ENCODE measurements at regions not wholly inside any gene's neighbourhood (a gene's known extent, or its start where the extent isn't known, plus 50 kb on each side); places are given as distances from the start of the nearest gene placed in this dataset.
A peak's percentile ranks its signal among the peaks of the same experiment; 100 is the strongest.

DNA sequence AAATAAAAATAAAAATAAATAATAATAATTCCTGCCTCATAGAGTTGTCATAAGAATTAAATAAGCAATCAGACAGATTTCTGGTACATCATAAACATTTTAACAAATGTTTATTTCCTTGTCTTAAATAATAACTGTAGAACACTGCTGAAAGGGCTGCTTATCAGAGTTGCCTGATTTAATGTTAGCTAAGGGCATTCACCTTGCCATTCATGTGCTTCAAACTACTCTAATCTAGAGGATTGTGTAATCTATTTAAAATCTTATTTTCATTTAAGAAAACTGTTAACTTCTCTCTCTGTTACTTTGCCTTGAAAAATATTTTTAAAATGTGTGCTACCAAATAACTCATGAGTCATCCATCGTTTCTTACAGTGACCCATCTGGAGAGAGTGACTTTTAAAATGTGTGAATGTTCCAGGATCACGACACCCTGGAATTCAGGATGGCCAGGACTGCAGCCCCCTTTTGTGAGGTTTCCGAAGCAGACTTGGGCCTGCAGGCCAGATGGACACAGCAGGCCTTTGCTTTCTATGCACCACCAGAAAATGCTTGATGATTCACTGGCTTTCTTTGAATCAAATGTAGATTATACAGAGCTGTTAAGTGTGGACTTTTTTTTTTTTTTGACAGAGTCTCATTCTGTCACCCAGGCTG, 109.1 kb upstream of the TNS3 start:
- DNase-seq, result no peak

DNA sequence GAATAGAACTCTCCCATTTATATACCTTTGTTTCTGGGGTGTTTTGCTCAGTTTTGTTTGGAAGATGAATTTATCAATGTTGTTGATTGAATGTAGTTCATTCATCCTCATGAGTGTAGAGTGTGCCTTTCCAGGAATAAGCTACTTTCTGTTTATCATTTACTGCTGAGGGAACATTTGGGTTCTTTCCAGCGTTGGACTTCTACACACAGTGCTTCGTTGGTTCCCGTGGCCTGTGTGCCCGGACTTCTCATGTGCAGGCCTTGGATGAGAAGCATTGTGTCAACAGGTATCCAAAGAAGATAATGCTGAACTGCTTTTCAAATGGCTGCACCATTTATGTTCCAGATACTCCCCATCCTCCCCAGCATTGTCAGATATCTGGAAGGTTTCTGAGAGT, 107.6 kb upstream of the TNS3 start:
- DNase-seq, result peak; percentile 63

DNA sequence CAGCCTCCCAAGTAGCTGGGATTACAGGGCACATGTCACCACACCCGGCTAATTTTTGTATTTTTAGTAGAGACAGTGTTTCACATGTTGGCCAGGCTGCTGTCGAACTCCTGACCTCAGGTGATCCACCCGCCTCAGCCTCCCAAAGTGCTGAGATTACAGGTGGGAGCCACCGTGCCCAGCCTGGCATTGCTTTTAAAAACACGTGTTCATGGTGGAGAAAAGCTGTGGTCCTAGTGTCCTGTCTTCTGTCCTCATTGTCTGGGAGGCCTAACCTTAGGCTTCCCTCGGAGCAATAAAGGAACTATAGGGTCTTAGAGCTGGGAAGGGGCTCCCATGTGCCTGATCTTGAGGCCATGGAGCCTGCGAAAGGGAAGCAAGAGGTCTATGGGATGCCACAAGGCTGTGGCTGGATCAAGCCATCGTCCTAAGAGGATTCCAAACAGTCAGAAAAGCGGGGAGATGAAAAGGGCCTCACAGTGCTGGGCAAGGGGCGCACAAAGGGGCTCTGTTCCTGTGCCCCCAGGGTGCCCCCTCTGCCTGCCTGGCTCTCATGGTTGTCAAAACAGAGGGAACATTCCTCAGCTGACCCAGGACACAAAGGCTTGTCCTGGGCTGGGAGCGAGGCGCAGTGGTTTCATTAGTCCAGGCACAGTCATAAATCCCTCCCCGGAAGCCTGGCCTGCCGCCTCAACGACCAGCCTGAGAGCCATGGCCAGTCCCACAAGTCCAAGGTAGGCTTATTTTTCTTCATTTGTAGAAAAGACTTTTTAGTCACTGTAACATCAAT, 106.6 kb upstream of the TNS3 start:
- no peak for DNase-seq

DNA sequence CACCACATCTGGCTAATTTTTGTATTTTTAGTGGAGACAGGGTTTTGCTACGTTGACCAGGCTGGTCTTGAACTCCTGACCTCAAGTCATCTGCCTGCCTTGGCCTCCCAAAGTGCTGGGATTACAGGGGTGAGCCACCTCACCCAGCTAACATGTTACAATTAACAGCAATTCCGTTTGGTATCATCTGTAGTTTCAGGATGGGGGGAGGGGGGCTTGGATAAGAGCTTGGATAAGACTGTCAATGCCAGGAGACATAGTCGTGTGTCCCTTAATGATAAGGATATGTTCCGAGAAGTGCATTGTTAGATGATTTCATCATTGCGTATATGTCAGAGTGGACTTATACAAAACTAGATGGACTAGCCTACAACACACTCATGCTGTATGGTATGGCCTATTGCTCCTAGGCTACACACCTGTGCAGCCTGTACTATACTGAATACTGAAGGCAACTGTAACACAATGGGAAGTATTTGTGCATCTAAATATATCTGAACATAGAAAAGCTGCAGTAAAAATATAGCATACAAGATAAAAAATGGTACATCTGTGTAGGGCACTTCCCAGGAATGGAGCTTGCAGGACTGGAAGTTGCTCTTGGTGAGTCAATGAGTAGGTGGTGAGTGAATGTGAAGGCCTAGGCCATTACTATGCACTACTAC, 103.9 kb upstream of the TNS3 start:
- peak; percentile 93 for DNase-seq

- peak; percentile 49 for DNase-seq
Observed at GRCh38 chr7:47685151-47685550, 103.2 kb upstream of the TNS3 start.

DNA sequence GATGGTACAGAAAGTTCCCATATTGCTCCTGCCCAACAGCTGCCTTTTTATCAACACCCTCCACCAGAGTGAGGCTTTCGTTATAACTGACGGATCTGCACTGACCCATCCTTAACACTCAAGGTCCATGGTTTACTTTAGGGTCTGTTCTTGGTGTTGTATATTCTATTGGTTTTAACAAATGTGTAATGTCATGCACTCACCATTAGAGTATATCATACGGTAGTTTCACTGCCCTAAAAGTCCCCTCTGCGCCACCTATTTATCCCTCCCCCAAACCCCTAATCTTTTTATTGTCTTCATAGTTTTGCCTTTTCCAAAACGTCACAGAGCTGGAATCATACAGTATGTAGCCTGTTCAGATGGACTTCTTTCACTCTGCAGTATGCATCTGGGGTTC, 102.8 kb upstream of the TNS3 start:
- no peak for DNase-seq

- DNase-seq, result no peak
Observed at GRCh38 chr7:47683485-47683898, 101.6 kb upstream of the TNS3 start.

DNA sequence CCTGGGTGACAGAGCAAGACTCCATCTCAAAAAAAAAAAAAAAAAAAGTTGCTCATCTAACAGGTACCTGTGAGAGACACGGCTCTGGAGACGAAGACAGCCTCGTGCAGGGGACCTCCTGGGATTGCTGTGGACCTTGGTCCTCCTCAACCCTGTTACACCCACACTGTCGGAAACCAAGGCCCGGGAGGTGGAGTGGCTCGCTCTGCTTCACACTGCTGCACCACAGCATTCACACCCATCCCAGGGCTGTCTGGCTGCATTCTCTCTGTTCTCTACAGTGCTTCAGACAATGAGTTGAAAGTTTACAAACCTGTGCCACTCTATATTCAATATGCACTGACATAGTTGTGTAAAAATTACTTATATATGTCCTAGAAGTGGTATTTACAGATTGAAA, 101.0 kb upstream of the TNS3 start:
- DNase-seq, result no peak

GRCh38 chr7:47681249-47681810, 99.4 kb upstream of the TNS3 start:
- DNase-seq, result no peak

- no peak for DNase-seq
Observed at GRCh38 chr7:47678641-47679380, 96.9 kb upstream of the TNS3 start.

DNA sequence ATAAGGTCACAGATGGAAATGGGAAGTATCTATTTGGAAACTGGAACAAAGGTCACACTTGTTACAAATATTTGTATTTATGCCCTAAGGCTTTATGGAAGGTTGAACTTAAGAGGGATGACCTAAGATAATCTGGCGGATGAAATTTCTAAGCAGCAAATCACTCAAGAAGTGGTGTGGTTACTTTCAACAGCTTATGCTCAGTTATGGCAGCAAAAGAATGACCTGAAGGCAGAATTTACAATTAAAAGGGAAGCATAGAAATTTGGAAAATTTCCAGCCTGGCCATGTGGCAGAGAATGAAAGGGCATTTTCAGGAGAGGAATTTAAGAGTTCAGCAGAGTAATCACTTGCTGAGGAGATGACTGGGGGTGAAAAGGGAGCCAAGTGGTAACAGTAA, 95.8 kb upstream of the TNS3 start:
- no peak for DNase-seq

GRCh38 chr7:47677093-47677492, 95.2 kb upstream of the TNS3 start:
- DNase-seq, result no peak

DNA sequence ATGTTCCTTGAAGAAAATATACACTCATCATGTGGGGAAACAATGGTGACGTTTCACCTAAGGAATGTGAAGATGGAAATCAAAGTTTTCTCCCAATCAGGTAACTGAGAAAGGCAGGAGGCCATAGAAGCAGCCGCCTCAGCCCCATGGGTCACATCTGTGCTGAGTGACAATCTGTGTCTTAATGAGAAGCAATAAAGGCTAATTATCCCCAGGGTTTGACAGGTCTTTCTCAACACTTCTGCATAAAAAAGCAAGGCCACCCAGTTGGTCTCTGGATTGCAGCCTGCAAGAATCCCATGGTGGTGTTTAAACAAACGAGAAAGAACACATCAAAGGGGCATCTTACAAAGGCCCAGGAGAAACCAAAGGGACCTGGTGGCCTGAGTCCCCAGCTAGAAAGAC, 91.1 kb upstream of the TNS3 start:
- DNase-seq, result no peak

DNA sequence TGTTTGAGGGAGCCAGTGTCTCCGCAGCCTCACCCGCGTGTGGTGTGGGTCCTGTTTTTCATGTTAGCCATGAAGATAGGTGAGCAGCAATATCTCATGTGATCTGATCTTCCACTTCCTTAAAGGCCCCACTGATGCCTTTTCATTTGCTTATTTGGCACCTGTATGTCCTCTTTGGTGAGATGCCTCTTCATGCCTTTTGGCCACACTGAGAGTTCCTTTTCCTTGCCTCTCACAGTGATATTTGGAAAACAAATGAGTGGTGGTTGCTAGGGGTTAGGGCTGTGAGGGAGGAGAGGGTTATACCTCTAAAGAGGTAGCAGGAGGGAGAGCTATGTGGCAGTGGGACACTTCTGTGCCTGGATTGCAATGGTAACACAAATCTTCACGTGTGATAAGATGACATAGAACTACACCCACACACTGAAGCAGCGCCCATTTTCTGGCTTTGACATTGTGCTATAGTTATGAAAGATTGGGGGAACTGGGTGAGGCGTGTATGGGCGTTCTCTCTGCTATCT, 90.4 kb upstream of the TNS3 start:
- no peak for DNase-seq

- DNase-seq, result no peak
Observed at GRCh38 chr7:47671358-47671757, 89.4 kb upstream of the TNS3 start.

- DNase-seq, result no peak
Observed at GRCh38 chr7:47670729-47671128, 88.8 kb upstream of the TNS3 start.

- no peak for DNase-seq
Observed at GRCh38 chr7:47669901-47670384, 88.0 kb upstream of the TNS3 start.

GRCh38 chr7:47669178-47669891, 87.4 kb upstream of the TNS3 start:
- peak; percentile 89 for DNase-seq

- DNase-seq, result no peak
Observed at GRCh38 chr7:47666164-47666862, 84.4 kb upstream of the TNS3 start.

DNA sequence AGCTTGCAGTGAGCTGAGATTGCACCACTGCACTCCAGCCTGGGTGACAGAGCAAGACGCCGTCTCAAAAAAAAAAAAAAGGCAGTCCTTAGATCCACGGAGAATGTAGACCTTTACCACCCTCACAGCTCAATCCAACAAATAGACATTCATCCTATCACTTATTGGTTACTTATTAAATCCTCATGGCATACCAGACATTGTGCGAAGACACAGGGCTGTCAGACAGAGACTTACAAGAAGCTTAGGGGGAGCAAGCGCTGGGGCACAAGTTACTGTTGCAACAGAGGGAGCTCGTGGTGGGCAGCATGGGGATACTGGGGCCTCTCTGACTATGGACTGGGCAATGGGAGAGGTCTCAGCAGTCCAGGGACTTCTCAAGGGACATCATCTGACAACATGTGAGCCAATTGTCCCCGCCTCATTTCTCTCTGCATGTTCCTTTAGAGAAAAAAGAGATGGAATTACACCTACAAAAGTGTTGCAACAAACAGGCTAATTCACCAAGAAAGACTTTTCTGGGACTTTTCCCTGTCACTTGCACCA, 82.8 kb upstream of the TNS3 start:
- no peak for DNase-seq

- no peak for DNase-seq
Observed at GRCh38 chr7:47663851-47664250, 81.9 kb upstream of the TNS3 start.
